Lower leg skin (tissue), 4 donors: ENCODE measurements at regions not wholly inside any gene's neighbourhood (a gene's known extent, or its start where the extent isn't known, plus 50 kb on each side); places are given as distances from the start of the nearest gene placed in this dataset.

Source experiments
- DNase-seq, 2 donors: peaks; one replicate each; pipeline ENCODE4 v3.0.0-alpha.2; 2019; ENCODE audit warnings: low spot score in 2 of 2
- H3K4me3 ChIP-seq: fragments of 200-600 bp; sonication (generic); 2 replicates; pipeline ENCODE4 v1.5.1; 2017; ENCODE audit warnings: mild to moderate bottlenecking, low read depth; ENCODE audit not compliant: poor library complexity, severe bottlenecking
- CTCF ChIP-seq, 3 donors: fragments of 450-650 bp; IDR thresholded peaks; one replicate each; pipeline ENCODE4 v1.5.1; 2016; ENCODE audit warnings: antibody characterized with exemption in 3 of 3, mild to moderate bottlenecking in 3 of 3, moderate library complexity in 2 of 3
- POLR2A ChIP-seq, 2 donors: fragments of 450-650 bp; IDR thresholded peaks; one replicate each; pipeline ENCODE4 v1.6.1; 2016 to 2017; ENCODE audit warnings: antibody characterized with exemption in 2 of 2, mild to moderate bottlenecking in 1 of 2, moderate library complexity in 1 of 2
- WGBS, 2 donors: methylation state at CpG; one replicate each; pipeline ENCODE4 v1.1.5; 2018; 5-methylcytosine and 5-hydroxymethylcytosine counted together
- intact Hi-C: fragments of 100-400 bp; cut with DNase I; formaldehyde crosslinking; loops from one replicate; pipeline ENCODE4 v1.15.0; 2023; ENCODE audit warnings: low total_unique reads

GRCh38 chr5:155211764-155212163 is 198.2 kb downstream of the KIF4B start:
- intact Hi-C loops: no loop called here
- no peak for DNase-seq
- H3K4me3 ChIP-seq: no peak overlapping the region
- 82% methylated on average over 1 of the region's 1 CpG for WGBS, 2 donors
- TF ChIP-seq CTCF (IDR thresholded peaks at IDR 0.05) (no peak), POLR2A (IDR thresholded peaks at IDR 0.05) (no peak)

GRCh38 chr5:155222393-155222792 is 208.8 kb downstream of the KIF4B start:
- TF ChIP-seq POLR2A (IDR thresholded peaks at IDR 0.05) (no peak), CTCF (IDR thresholded peaks at IDR 0.05) (no peak)
- WGBS, 2 donors: 42 to 44% methylated on average over 6 of the region's 6 CpGs
- intact Hi-C loops: no loop called here
- no peak for DNase-seq
- H3K4me3 ChIP-seq: no peak overlapping the region

- H3K4me3 ChIP-seq: no peak overlapping the region
- intact Hi-C loops: no loop called here
- 86 to 96% methylated on average over 5 of the region's 5 CpGs for WGBS, 2 donors
- no peak for DNase-seq
- TF ChIP-seq POLR2A (IDR thresholded peaks at IDR 0.05) (no peak), CTCF (IDR thresholded peaks at IDR 0.05) (no peak)
Observed at GRCh38 chr5:155229135-155229534, 215.6 kb downstream of the KIF4B start.

GRCh38 chr5:155239803-155240202 is 226.2 kb downstream of the KIF4B start:
- DNase-seq: no peak
- TF ChIP-seq CTCF (IDR thresholded peaks at IDR 0.05) (no peak), POLR2A (IDR thresholded peaks at IDR 0.05) (no peak)
- intact Hi-C loops: no loop called here
- H3K4me3 ChIP-seq: no peak overlapping the region
- 61 to 65% methylated on average over 2 of the region's 2 CpGs for WGBS, 2 donors

GRCh38 chr5:155250596-155250995 is 237.0 kb downstream of the KIF4B start:
- H3K4me3 ChIP-seq: no peak overlapping the region
- no peak for DNase-seq
- intact Hi-C loops: no loop called here
- no peak for TF ChIP-seq CTCF (IDR thresholded peaks at IDR 0.05)
- no peak for TF ChIP-seq POLR2A (IDR thresholded peaks at IDR 0.05)
- WGBS, 2 donors: 60 to 72% methylated on average over 5 of the region's 5 CpGs

GRCh38 chr5:155252025-155252424 is 238.5 kb downstream of the KIF4B start:
- no peak for DNase-seq
- TF ChIP-seq CTCF (IDR thresholded peaks at IDR 0.05): no peak
- no peak for TF ChIP-seq POLR2A (IDR thresholded peaks at IDR 0.05)
- intact Hi-C loops: no loop called here
- H3K4me3 ChIP-seq: no peak overlapping the region
